ENCODE measurements at regions not wholly inside any gene's neighbourhood (a gene's known extent, or its start where the extent isn't known, plus 50 kb on each side); places are given as distances from the start of the nearest gene placed in this dataset.

- H3K9ac ChIP-seq (ENCODE audit: low read length): no peak overlapping the region
- no peaks in the 10 kb centered on the region for H3F3A ChIP-seq (ENCODE audit: low read length, unreplicated experiment)
- H3K4me3 ChIP-seq (ENCODE audit: low read length): no peak overlapping the region
- 0 out of 2 replicates have a peak, but pooled peaks cover 16% of the 10 kb centered on the region for H3K9me3 ChIP-seq (ENCODE audit: low read length)
- no peaks in the 10 kb centered on the region for H3K79me2 ChIP-seq (ENCODE audit: low read length)
- ATAC-seq (no peak), DNase-seq (no peak)
- POLR2A ChIA-PET (ENCODE audit: unreplicated experiment): no interaction called here
- H2AFZ ChIP-seq (ENCODE audit: low read length): no peak overlapping the region
- H3K27ac ChIP-seq (ENCODE audit: low read length): no peak overlapping the region
- H3K9me2 ChIP-seq (replicated peaks; ENCODE audit: low read length): no peaks in the 10 kb centered on the region
- no peak overlapping the region for H3K4me2 ChIP-seq (ENCODE audit: low read length)
- H3K36me3 ChIP-seq (ENCODE audit: low read depth, low read length): no peaks in the 10 kb centered on the region
- BruUV-seq (replicated peaks): no TSS peak
- CTCF ChIA-PET: no interaction called here
- H4K20me1 ChIP-seq (ENCODE audit: low read length): no peaks in the 10 kb centered on the region
- intact Hi-C loops (cut with micrococcal nuclease): no loop called here
- H3K27me3 ChIP-seq (ENCODE audit: low read length): no peaks in the 10 kb centered on the region
- H3K4me1 ChIP-seq (ENCODE audit: insufficient read depth, low read length): no peaks in the 10 kb centered on the region
- TF ChIP-seq EZH2phosphoT487 (IDR thresholded peaks at IDR 0.05; ENCODE audit: borderline replicate concordance, low read length) (no peak), CTCF (conservative IDR thresholded peaks at IDR 0.05; ENCODE audit: low read depth, low read length) (no peak), EZH2 (IDR thresholded peaks at IDR 0.05; ENCODE audit: low read length, unreplicated experiment) (no peak)
Measured at GRCh38 chr11:81203876-81204275, 1529.8 kb downstream of the FAM181B start.

- Histone ChIP-seq H3K79me2 (ENCODE audit: low read length) (no peaks in the 10 kb centered on the region), H3K36me3 (ENCODE audit: low read depth, low read length) (no peaks in the 10 kb centered on the region), H3K4me2 (ENCODE audit: low read length) (no peak overlapping the region), H3K4me3 (ENCODE audit: low read length) (no peak overlapping the region), H3F3A (ENCODE audit: low read length, unreplicated experiment) (no peaks in the 10 kb centered on the region), H3K9ac (ENCODE audit: low read length) (no peak overlapping the region), H3K27ac (ENCODE audit: low read length) (no peak overlapping the region), H3K27me3 (ENCODE audit: low read length) (no peaks in the 10 kb centered on the region), H4K20me1 (ENCODE audit: low read length) (no peaks in the 10 kb centered on the region), H3K4me1 (ENCODE audit: insufficient read depth, low read length) (no peaks in the 10 kb centered on the region), H2AFZ (ENCODE audit: low read length) (no peak overlapping the region), H3K9me2 (replicated peaks; ENCODE audit: low read length) (no peaks in the 10 kb centered on the region), H3K9me3 (ENCODE audit: low read length) (peaks cover 25% of the 10 kb centered on the region; the same call in 1 of the 2 replicates)
- no TSS peak for BruUV-seq (replicated peaks)
- no peak for DNase-seq
- intact Hi-C loops (cut with micrococcal nuclease): no loop called here
- CTCF ChIA-PET: no interaction called here
- no peak for ATAC-seq
- POLR2A ChIA-PET (ENCODE audit: unreplicated experiment): no interaction called here
- TF ChIP-seq CTCF (conservative IDR thresholded peaks at IDR 0.05; ENCODE audit: low read depth, low read length): no peak
- TF ChIP-seq EZH2phosphoT487 (IDR thresholded peaks at IDR 0.05; ENCODE audit: borderline replicate concordance, low read length): no peak
- TF ChIP-seq EZH2 (IDR thresholded peaks at IDR 0.05; ENCODE audit: low read length, unreplicated experiment): no peak
Measured at GRCh38 chr11:81197396-81197795, 1536.3 kb downstream of the FAM181B start.

GRCh38 chr11:81192516-81192915 lies 1541.1 kb downstream of the FAM181B start:
- ATAC-seq (no peak), DNase-seq (no peak)
- no peak overlapping the region for H2AFZ ChIP-seq (ENCODE audit: low read length)
- H3K9me3 ChIP-seq (ENCODE audit: low read length): peaks cover 43% of the 10 kb centered on the region; the same call in 1 of the 2 replicates
- no peaks in the 10 kb centered on the region for H4K20me1 ChIP-seq (ENCODE audit: low read length)
- H3K4me3 ChIP-seq (ENCODE audit: low read length): no peak overlapping the region
- intact Hi-C loops (cut with micrococcal nuclease): no loop called here
- H3K27ac ChIP-seq (ENCODE audit: low read length): no peak overlapping the region
- POLR2A ChIA-PET (ENCODE audit: unreplicated experiment): no interaction called here
- TF ChIP-seq EZH2 (IDR thresholded peaks at IDR 0.05; ENCODE audit: low read length, unreplicated experiment): no peak
- TF ChIP-seq CTCF (conservative IDR thresholded peaks at IDR 0.05; ENCODE audit: low read depth, low read length): no peak
- no peak for TF ChIP-seq EZH2phosphoT487 (IDR thresholded peaks at IDR 0.05; ENCODE audit: borderline replicate concordance, low read length)
- H3K27me3 ChIP-seq (ENCODE audit: low read length): no peaks in the 10 kb centered on the region
- H3K9me2 ChIP-seq (replicated peaks; ENCODE audit: low read length): no peaks in the 10 kb centered on the region
- H3K4me2 ChIP-seq (ENCODE audit: low read length): no peak overlapping the region
- H3K36me3 ChIP-seq (ENCODE audit: low read depth, low read length): no peaks in the 10 kb centered on the region
- no peak overlapping the region for H3K9ac ChIP-seq (ENCODE audit: low read length)
- CTCF ChIA-PET: no interaction called here
- no peaks in the 10 kb centered on the region for H3F3A ChIP-seq (ENCODE audit: low read length, unreplicated experiment)
- H3K79me2 ChIP-seq (ENCODE audit: low read length): no peaks in the 10 kb centered on the region
- no TSS peak for BruUV-seq (replicated peaks)
- no peaks in the 10 kb centered on the region for H3K4me1 ChIP-seq (ENCODE audit: insufficient read depth, low read length)

All from PC-3 (cell line).